GM19452 (cell line): ENCODE measurements at regions not wholly inside any gene's neighbourhood (a gene's known extent, or its start where the extent isn't known, plus 50 kb on each side); places are given as distances from the start of the nearest gene placed in this dataset.
"Not testable (repeated sequence)": the region's sequence is repeated elsewhere in the genome, so short reads cannot be mapped to it uniquely, and the experiment has no call there.

Source experiments
- ATAC-seq: cut with Tn5 transposase; IDR thresholded peaks from one replicate; pipeline ENCODE4 v1.9.1; 2021; ENCODE audit not compliant: unreplicated experiment

DNA sequence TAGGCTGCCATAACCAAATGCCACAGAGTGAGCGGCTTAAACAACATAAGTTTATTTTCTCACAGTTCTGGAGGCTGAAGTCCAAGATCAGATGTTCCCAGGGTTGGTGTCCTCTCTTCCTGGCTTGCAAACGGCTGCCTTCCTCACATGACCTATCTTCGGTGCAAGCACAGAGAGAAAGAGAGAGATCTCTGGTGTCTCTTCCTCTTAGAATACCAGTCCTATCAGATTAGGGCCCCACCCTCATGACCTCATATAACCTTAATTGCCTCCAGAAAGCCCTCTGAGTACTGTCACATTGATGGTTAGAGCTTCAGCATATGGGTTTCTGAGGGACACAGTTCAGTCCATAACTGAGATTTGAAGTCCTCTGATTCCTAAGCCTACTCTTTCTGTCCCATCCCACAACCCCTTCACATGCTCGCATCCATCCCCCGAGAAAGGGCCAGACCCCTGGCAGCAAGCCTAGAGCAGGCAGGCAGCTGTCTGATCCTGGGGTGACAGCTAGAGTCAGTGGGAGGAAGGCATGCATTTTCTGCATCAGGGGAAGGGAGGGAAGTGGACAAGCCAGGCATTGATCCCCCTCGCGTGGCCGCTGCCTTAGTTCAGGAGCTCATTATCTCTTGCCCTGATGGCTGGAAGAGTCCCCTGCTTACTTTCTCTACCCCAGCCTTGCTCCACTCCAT, 114.1 kb downstream of the FAR1 start:
- no peak for ATAC-seq

DNA sequence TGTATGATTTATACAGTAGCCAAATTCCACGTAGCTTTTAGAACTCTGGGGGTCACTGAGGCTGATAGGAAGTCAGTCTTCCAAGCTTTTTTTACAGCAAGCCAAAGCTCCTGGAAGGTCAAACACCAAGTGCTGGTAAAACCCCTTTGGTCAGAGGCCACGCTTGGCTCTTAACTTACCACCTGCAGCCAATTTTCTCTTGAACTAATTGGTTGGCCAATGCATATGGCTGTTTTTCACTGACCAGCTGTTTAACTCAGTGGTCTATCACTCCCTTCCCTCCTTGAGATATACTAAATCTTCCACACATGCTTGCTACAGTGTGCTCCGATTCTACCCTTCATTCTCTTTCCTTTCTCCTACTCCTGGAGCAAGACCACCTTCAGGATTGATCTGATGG, 116.0 kb downstream of the FAR1 start:
- no peak for ATAC-seq

DNA sequence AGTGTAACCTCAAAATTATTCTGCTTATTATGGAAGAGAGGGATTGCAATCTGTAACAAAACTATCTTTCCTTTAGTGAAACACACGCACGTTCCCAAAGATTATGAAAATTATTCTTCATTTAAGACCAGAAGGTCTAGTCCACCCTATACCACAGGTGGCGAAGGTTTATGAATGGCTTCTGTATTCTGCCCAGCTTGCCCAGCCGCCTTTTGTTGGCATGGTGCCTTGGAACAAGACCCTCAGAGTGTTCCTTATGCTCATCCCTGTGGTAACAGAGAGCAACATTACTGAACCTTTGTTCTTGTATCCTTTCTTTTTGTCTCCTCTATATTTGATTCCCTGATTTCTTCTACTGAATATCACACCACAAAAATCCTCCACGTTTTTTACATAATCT, 116.4 kb downstream of the FAR1 start:
- no peak for ATAC-seq

GRCh38 chr11:13786688-13787087, 118.2 kb downstream of the FAR1 start:
- no peak for ATAC-seq

GRCh38 chr11:13797616-13798015, 129.1 kb downstream of the FAR1 start:
- not testable (repeated sequence) for ATAC-seq

GRCh38 chr11:13800901-13801300, 132.4 kb downstream of the FAR1 start:
- no peak for ATAC-seq

DNA sequence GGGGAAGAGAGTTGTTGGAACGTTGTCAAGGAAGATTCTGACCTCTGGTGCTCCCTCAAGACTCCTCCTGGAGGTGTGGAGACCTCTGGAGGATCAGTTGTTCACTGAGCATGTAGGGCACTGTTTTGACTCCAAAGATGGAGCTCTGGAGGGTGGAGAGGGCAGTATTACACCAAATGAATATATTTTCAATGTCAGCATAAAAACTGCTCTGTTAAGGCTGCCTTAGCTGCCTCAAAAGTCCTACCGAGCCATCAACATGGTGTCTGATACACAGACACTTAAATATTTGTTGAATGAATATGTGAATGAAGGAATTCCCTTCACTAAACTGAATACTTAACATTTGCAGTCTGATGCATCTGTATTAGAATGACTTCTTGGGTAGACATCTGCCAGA, 144.2 kb upstream of the SPON1 start:
- no peak for ATAC-seq

GRCh38 chr11:13826505-13827278, 135.8 kb upstream of the SPON1 start:
- ATAC-seq: no peak

DNA sequence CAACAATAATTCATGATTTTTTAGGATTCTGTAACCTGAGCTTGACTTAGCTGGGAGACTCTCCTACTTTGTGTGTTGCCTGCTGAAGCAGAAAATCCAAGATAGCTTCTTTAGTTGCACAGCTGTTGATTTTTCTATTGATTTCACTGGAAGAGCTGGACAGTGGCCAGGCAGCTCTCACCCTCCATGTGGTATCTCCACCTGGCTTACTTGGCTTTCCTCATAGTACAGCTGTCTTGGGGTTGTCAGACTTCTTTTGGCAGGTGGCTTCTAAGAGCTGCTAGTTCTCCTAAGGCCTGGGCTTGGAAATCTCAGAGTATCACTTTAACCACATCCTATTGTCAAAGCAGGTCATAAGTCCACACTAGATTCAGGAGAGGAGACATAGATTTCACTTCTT, 130.8 kb upstream of the SPON1 start:
- ATAC-seq: no peak

GRCh38 chr11:13834463-13834862, 128.1 kb upstream of the SPON1 start:
- no peak for ATAC-seq

GRCh38 chr11:13836666-13837065, 125.9 kb upstream of the SPON1 start:
- no peak for ATAC-seq

DNA sequence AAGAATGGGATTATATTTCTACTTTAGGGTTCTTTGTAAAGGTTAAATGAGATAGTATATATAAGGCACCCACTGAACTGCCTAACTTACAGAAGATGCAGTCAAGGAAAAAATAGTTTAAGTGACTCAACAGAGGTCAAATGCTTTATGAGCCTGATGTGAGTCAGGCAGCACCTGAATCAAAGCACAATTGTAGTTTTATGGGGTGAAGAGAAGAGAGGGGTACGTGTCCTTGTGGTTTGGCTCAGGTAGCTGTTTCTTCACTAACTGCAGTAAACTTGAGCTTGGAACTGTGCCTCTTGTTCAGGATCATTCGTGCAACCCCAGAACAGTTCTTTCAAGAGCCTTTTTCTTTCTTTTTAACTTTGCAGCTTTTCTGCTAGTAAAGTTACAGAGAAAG, 125.2 kb upstream of the SPON1 start:
- no peak for ATAC-seq

GRCh38 chr11:13841393-13841792, 121.1 kb upstream of the SPON1 start:
- no peak for ATAC-seq

GRCh38 chr11:13848031-13848430, 114.5 kb upstream of the SPON1 start:
- no peak for ATAC-seq

DNA sequence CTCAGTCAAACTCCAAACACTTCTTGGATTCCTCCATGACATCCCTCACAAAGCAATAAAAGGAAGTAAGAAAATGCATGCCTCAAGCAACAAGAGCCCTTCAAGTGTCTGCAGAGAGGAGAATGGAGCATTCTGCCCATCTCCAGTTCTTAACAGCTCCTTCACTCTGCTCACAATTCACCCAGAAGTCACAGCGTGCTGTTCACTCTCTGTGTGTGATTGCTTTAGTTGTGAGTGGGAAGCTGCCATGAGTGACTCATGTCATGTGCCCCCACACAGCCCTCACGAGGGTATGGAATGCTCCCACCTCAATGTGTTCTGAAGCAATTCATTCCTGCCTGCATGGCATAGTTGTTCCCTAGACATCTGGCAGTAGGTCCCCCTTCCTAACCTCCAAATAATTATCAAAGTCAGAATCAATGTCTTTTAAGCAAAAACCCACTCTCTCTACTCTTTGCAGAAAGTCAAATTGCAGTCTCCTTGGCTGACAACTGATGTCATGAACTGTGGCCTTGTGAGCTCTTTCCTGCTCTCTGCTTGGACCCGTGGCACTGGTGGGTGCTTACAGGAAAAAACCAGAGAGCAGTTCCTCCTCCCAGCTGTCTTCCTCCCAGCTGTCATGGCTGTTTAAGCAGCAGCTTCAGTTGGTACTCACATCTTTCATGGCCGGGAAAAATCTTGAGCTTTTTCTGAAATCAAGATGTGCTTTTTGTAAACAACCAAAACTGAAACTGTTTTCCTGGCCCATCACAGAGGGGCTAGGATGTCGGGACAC, 112.1 kb upstream of the SPON1 start:
- no peak for ATAC-seq

GRCh38 chr11:13851691-13852090, 110.8 kb upstream of the SPON1 start:
- ATAC-seq: no peak

DNA sequence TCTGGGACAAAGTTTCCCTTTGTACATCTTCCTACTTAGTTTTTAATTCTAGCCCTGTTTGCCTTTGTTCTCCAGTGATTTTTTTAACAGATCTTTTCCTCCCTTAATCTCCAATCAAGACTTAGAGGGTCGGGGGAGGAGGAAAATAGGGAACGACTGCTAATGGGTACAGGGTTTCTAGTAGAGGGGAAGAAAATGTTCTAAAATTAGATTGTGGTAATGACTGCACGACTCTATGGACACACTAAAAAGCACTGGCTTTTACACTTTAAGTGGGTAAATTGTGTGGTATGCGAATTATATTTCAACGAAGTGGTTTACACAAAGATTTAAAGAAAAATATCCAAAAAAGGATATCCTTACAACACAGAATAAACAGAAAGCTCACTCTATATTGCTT, 110.0 kb upstream of the SPON1 start:
- no peak for ATAC-seq

DNA sequence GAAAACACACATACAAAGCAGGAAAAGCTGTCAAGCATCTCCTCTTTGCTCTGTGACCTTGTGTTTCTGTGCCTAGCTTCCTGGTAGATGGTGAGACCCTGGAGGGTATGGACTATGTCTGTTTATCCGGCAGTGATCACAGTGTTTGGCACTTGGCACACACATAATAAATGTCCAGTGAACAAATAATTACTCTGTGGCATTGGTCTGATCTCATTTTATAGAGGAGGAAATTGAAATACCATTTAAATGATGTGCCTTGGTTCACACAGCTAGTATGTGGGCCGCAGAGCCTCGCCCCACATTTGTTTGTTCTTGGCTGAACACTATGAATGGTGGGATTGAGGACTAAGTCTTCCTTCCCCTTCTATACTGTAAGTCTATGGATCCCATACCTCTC, 104.7 kb upstream of the SPON1 start:
- ATAC-seq: no peak

- no peak for ATAC-seq
Observed at GRCh38 chr11:13859892-13860291, 102.6 kb upstream of the SPON1 start.

DNA sequence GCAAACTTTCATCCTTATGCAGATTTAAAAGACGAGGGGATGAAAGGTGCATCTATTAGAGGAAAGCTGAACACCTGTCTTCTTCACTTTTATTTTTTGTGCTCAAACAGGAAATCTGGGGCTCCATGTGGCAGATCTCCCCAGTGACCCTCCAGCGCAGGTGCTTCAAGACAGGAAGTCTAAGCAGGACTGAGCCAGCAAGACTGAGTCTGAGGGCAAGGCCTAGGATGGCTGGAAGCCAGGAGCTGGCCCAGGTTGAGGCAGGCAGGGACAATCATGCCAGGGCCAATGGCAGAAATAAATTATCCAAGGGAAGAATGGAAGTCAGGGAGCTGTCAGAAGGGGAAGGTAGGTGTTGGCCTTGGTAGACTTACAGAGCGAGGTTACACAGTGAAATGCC, 101.1 kb upstream of the SPON1 start:
- peak; percentile 59 for ATAC-seq

DNA sequence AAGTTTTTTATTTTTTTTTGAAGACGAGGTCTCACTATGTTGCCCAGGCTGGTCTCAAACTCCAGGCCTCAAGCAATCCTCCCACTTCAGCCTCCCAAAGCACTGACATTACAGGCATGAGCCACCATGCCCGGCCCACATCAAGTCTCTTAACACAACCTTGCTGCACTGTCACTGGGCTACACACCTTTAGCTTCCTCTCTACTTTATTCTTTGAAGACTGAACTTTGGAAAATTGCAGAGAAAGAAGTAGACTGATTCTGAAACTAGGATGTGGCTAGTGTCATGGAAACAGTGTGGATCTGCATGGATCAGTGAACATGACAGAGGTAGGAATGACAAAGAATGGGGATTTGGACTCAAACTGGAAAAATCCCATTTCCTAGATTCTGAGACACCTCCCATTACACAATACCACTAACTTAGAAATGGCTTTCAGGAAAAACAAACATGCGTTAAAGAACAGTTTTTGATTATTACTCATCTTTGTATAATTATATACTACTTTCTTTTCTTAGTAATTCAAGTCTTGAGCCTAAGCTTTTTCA, 99.6 kb upstream of the SPON1 start:
- no peak for ATAC-seq
